ENCODE measurements at regions not wholly inside any gene's neighbourhood (a gene's known extent, or its start where the extent isn't known, plus 50 kb on each side); places are given as distances from the start of the nearest gene placed in this dataset.

- WGBS, 3 donors: 67 to 74% (median 71%) methylated on average over 49 of the region's 49 CpGs
- H3K36me3 ChIP-seq: no peaks in the 10 kb centered on the region
- peak in 4 of 5 donors; percentile 2 to 9 (median 5) for DNase-seq
- H3K9me3 ChIP-seq: peaks cover 0 to 6% of the 10 kb centered on the region in 2 donors
- no peaks in the 10 kb centered on the region for H3K4me1 ChIP-seq (ENCODE audit: insufficient read depth)
- H3K4me3 ChIP-seq: no peak overlapping the region
- TF ChIP-seq EP300 (IDR thresholded peaks at IDR 0.05) (no peak), CTCF (IDR thresholded peaks at IDR 0.05) (no peak), POLR2A (IDR thresholded peaks at IDR 0.05) (no peak)
- no peak overlapping the region for H3K27ac ChIP-seq
- intact Hi-C loops (cut with DNase I): no loop called here
- no peaks in the 10 kb centered on the region for H3K27me3 ChIP-seq
These were observed 267.4 kb downstream of the ALG10 start for GRCh38 chr12:34289431-34290380.

- Histone ChIP-seq H3K4me1 (ENCODE audit: insufficient read depth) (no peaks in the 10 kb centered on the region), H3K36me3 (no peaks in the 10 kb centered on the region), H3K4me3 (no peak overlapping the region), H3K9me3 (peaks cover 0 to 6% of the 10 kb centered on the region in 2 donors), H3K27me3 (no peaks in the 10 kb centered on the region), H3K27ac (no peak overlapping the region)
- WGBS, 3 donors: 63 to 74% (median 68%) methylated on average over 27 of the region's 27 CpGs
- peak in 3 of 5 donors; percentile 2 to 4 (median 3) for DNase-seq
- intact Hi-C loops (cut with DNase I): no loop called here
- TF ChIP-seq EP300 (IDR thresholded peaks at IDR 0.05): no peak
- TF ChIP-seq POLR2A (IDR thresholded peaks at IDR 0.05): no peak
- TF ChIP-seq CTCF (IDR thresholded peaks at IDR 0.05): no peak
These were observed 268.2 kb downstream of the ALG10 start for GRCh38 chr12:34290381-34290995.

GRCh38 chr12:34291001-34291400 lies 268.7 kb downstream of the ALG10 start:
- whole genome bisulfite sequencing, 3 donors: 79 to 89% (median 87%) methylated on average over 17 of the region's 17 CpGs
- peak in 3 of 5 donors; percentile 1 to 11 (median 8) for DNase-seq

More at GRCh38 chr12:34291001-34291400, 268.7 kb downstream of the ALG10 start:
- intact Hi-C loops (cut with DNase I): no loop called here
- H3K27ac ChIP-seq: no peak overlapping the region
- peaks cover 0 to 6% of the 10 kb centered on the region in 2 donors for H3K9me3 ChIP-seq
- no peaks in the 10 kb centered on the region for H3K36me3 ChIP-seq
- H3K4me1 ChIP-seq (ENCODE audit: insufficient read depth): no peaks in the 10 kb centered on the region
- H3K4me3 ChIP-seq: no peak overlapping the region
- no peaks in the 10 kb centered on the region for H3K27me3 ChIP-seq
- no peak for TF ChIP-seq POLR2A (IDR thresholded peaks at IDR 0.05)
- TF ChIP-seq CTCF (IDR thresholded peaks at IDR 0.05): no peak
- no peak for TF ChIP-seq EP300 (IDR thresholded peaks at IDR 0.05)
